ENCODE measurements at regions not wholly inside any gene's neighbourhood (a gene's known extent, or its start where the extent isn't known, plus 50 kb on each side); places are given as distances from the start of the nearest gene placed in this dataset.
"Not testable (repeated sequence)": the region's sequence is repeated elsewhere in the genome, so short reads cannot be mapped to it uniquely, and the experiment has no call there.

DNA sequence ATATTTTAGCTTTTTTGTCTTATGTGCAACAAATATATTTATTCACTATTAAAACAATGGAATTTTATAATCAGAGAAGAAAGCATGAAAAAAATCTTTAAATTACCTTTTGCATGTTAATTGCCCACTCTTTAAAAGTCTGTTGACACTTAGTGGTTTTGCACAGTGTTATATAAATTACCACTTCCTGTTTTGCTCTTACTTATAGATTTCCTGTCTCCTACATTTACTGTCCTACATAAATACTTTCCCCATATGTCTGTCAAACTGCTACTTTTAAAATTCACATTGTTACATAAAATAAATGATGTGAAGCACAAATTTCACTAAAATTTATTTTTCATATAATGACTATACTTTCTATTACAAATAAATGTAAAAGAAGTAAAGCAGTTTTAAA, 161.1 kb upstream of the NDST4 start:
- no peak for DNase-seq (ENCODE audit: low spot score)
- FAIRE-seq = no peak

DNA sequence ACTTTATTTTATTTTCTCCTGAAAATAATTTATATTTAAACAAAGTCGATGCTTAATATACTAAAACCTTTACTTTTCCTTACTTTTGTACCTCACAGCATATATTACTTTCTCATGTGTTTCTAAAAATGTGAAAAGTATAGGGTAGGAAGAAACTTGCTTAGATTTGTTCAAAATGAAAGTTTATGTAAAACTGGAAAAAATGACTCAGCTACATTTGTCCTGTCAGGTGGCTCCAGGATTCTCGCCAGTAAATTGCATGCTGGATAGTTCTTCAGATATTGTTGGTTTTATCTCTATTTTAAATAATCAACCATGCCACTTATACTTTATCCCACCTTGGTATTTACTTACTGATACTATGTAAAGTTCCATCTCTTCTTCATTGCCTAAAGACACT, 159.2 kb upstream of the NDST4 start:
- DNase-seq (ENCODE audit: low spot score) = no peak
- no peak for FAIRE-seq

DNA sequence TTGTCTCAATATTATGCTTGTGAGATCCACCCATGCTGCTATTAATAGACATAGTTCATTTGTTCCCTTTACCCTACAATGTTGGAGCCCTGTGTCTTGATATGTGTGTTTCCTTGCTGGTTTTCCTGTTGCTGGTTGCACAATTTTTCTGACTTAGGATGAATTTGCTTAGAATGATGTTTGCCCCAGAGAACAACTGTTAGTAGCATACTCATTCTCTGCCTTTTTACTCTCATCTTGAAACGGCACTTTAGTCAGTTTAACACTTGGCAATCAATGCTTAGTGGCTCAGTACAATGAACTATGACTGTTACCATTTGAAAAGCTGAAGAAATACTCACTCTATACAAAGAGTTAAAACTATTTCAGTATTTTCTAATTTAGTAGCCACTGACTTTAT, 158.8 kb upstream of the NDST4 start:
- DNase-seq (ENCODE audit: low spot score) (no peak), FAIRE-seq (no peak)

DNA sequence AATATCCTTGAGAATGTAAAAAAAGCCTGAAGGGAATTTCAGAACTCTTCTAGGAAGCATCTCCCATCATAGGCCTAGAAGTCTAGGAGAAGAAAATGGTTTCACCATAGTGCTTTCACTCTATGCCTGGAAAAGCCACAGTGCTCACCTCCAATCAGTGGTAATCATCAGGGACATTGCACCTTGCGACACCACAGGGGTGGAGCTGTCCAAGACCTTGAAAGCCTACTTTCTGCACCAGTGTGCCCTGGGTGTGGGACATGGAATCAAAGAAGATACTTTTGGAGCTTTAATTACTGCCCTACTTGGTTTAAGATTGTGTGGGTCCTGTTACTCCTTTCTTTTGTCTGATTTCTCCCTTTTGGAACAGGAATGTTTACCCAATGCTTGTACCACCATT, 146.8 kb upstream of the NDST4 start:
- DNase-seq (ENCODE audit: low spot score) = no peak
- no peak for FAIRE-seq

DNA sequence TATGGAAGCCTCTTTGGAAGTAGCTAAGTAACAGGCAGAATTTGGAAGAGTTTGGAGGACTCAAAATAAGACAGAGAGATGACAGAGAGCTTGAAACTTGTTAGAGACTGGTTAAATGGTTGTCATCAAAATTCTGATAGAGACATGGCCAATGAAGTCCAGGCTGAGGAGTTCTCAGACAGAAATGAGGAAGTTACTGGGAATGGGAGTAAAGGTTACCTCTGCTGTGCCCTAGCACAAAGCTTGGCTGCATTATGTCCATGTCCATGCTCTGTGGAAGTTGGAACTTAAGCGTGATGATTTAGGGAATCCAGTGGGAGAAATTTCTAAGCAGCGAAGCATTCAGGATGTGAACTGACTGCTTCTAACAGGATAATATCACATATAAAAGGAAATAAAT, 146.2 kb upstream of the NDST4 start:
- no peak for FAIRE-seq
- no peak for DNase-seq (ENCODE audit: low spot score)

DNA sequence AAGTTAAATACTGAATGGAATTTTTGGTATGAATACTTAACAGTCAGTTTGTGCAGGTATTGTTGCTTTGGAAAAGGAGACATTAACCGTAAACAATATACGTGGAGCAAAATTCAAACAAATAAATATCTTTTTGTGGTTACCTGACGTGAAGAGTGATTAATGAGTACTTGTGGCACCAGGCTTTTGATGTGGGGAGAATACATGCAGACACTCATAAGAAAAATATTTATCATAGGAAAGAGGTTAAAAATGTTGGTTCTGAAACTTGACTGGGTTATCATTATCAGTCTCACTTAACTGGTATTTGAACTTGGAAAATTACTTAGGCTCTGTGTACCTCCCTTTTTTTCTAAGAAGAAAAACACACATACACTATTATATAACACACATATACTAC, 136.4 kb upstream of the NDST4 start:
- FAIRE-seq = no peak
- DNase-seq (ENCODE audit: low spot score) = no peak

DNA sequence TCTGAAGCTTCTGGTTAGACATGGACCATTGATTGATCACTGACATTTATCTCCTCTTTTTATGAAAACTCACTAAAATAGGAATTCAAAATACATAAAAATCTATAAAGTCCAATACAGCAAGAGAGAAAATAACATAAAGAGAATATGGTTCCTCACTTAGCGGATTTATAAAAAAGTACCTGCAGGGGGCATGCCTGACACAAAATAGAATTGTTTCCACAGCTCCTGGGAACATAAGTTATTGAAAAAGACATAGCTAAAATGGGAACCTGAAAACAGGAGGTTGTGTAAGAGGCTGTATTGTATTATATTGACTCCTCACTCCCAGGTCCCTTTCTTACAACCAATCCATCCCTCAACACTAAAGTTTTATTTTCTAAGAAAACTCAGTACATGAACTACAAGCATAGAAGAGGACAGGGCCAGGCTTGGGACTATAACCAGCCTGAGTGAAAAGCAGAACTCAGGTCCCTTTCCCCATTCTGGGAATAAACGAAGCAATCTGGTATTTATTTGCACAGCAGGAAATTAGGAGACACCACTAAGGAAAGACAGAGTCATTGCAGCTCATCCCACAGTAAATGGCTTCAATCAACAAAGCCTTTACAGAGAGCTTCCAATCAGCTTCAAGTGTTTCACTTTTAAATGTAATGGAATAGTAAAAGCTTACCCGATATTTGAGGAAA, 121.1 kb upstream of the NDST4 start:
- peak; percentile 4 for DNase-seq (ENCODE audit: low spot score)
- FAIRE-seq = no peak

DNA sequence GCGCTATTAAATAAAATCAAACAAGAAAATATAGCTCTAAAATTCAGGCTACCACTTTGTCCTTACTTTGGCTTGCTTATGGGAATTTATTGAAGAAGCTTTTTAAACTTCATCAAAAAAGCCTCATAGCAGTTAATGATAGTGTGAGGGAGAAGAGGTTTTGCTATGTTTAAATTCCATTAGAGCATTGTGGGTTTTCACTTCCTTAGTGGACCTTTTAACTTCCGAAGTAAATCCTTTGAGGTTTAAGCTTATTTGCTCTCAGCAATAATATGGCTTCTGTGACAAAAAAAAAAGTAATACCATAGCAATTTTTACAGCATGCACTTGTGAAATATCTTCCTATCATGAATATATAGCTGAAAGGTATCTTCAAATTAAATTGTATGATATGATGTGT, 120.2 kb upstream of the NDST4 start:
- no peak for DNase-seq (ENCODE audit: low spot score)
- FAIRE-seq = no peak

DNA sequence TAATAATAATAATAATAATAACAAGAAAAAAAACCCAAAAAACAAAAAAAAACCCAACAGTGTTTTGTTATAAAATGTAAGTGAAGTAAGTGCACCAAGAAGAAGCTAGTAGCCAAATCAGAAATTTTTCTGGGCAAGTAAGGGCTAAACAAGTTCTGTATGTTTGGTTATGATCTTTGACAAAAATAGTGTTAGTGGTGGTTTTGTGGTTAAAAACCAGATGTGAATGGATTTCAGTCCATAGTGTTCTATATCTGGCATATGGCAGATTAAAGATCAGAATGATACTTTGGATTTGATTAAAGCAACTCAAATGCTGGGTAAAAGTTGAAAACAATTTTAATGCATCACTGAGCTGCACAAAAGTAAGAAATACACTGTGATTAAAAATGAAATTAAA, 116.5 kb upstream of the NDST4 start:
- FAIRE-seq (no peak), DNase-seq (ENCODE audit: low spot score) (no peak)

DNA sequence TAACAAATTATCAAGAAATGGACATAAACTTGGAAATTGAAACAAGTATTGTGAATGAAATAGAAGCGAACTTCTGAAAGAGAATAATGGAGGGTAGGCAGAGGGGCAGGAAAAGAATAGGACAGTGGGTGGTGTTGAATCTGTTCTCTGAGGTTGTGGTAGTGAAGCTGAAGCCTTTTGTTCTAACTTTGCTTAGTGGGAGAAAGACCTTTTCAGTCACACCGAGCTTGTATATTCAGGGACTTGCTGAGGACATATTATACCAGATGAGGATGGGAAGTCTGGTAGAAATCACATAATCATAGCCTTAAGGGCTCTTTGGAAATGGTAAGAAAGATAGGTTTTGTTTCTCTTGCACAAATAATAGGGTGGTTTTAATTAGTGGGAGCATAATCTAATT, 115.4 kb upstream of the NDST4 start:
- DNase-seq (ENCODE audit: low spot score) (no peak), FAIRE-seq (no peak)

DNA sequence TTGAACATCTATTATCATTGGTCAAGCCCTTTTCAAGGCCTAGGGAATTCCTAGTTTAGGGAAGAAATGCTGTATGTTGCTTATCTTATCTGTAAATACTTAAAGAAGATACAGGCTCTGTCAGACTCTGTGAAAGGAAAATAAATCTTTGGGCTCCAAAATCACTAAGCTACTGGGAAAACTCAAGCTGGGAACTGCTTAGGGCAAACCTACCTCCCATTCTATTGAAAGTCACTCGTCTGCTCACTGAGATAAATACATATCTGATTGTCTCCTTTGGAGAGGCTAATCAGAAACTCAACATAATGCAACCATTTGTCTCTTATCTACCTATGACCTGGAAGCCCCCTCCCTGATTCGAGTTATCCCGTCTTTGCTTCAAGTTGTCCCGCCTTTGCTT, 108.6 kb upstream of the NDST4 start:
- DNase-seq (ENCODE audit: low spot score) (no peak), FAIRE-seq (no peak)

DNA sequence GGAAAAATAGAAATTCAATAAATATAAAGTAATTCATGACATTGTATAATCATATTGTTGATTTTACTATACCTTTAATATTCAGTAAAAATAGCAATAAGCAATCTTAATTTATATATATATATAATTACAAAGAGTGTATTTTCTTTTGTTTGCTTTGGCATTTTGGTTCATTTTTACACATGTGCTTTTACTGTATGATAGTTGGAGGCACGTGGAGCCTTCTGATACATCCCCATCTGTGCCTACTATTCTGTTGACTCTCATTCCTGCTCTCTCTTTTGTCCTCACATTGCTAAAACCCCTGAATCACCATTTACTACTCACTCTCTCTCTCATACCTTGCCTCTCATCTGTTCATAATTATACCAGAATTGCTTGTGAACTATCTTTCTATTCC, 106.4 kb upstream of the NDST4 start:
- DNase-seq (ENCODE audit: low spot score) = no peak
- no peak for FAIRE-seq

DNA sequence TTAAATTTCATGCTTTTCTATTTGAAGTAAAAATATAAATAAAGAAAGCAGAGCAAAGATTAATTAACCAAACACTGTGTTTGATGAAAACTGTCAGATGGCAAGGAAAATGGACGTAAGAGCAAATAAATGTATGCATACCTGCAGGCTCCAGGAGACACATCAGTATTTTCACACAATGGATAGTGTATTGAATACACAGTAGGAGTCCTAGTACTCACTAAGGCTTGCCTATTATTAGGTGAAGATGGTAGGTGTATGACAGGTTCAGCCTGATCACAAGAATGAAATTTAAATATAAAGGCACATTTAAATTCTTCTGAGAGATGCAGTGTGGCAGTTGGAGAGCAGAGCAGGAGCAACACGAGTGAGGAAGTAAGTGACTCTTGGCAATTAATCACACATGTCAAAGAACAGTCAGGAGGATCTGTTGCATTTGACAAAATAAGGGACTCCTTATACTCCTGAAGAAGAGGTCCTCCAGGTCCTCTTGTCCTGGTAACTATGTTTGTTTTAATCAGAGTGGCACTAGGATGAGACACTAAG, 106.0 kb upstream of the NDST4 start:
- DNase-seq (ENCODE audit: low spot score) (no peak), FAIRE-seq (no peak)

DNA sequence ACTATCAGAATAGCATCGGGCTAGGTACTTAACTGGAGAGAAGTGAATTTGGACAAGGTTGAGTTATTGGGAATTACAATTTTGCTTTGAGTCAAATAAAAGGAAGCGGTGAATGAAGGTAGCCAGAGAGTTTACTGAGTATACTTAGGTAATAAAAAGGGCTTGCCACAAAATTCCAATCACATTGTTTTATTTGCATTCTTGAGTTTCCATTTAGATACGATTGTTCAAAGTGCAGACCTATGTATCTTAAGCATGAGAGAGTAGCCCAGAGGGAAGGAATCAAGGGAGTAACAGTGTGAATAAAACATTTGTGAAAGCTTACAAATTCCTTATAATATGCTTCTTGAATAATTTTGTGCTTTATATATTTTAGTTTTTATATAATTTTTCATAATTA, 102.5 kb upstream of the NDST4 start:
- no peak for FAIRE-seq

DNA sequence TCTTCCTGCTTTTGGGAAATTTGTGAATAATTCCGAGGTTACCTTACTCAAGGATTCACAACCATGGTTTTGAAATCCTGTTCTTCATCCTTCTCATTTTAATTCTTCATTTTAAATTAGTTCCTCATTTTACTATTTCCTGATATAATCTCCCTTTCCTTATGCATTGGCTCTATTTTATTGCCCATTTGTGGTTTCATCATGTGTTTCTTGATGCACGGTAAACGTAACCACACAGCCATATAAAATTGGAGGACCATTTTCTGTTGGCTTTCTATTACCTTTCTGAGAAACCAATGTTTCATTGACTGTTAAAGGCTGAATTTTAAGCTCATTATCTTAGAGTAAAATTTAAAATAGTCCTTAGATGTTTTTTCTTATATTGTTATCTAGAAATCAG, 100.3 kb upstream of the NDST4 start:
- FAIRE-seq (no peak), DNase-seq (ENCODE audit: low spot score) (no peak)

More for the DNA sequence above, 102.5 kb upstream of the NDST4 start:
- no peak for DNase-seq (ENCODE audit: low spot score)

DNA sequence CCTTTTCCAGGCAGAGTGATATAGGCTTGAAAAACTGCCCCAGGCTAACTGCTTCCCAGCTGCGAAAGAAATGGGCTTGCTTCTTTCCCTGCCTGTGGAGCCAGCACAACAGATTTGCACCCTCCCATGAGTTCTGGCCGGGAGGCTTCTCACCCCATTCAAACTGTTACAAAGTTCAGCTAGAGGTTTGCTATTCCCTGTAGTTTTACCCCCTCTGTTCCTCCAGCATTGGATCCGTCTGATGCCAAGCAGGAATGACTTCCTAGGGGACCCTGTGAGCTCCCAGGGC, 87.6 kb upstream of the NDST4 start:
- DNase-seq (ENCODE audit: low spot score) (no peak), FAIRE-seq (no peak)

DNA sequence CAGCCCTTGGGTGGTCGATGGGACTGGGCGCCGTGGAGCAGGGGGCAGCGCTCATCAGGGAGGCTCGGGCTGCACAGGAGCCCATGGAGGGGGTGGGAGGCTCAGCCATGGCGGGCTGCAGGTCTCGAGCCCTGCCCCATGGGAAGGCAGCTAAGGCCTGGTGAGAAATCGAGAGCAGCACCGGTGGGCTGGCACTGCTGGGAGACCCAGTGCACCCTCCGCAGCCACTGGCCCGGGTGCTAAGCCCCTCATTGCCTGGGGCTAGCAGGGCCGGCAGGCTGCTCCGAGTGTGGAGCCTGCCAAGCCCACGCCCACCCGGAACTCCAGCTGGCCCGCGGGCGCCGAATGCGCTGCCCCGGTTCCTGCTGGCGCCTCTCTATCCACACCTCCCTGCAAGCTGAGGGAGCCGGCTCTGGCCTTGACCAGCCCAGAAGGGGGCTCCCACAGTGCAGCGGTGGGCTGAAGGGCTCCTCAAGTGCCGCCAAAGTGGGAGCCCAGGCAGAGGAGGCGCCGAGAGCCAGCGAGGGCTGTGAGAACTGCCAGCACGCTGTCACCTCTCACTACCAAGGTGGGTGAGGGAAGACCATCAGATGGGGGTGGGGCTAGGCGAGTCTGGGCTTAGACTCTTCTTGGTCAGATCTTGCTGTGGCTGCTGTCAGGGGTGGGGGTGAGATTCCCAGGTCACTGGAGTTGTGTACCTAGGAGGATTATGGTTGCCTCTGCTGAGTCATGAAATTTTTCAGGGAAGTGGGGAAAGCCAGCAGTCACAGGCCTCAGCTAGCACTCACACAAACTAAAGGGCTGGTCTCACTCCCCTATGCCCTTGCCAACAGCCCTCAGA, 87.0 kb upstream of the NDST4 start:
- not testable (repeated sequence) for FAIRE-seq; DNase-seq (ENCODE audit: low spot score)

DNA sequence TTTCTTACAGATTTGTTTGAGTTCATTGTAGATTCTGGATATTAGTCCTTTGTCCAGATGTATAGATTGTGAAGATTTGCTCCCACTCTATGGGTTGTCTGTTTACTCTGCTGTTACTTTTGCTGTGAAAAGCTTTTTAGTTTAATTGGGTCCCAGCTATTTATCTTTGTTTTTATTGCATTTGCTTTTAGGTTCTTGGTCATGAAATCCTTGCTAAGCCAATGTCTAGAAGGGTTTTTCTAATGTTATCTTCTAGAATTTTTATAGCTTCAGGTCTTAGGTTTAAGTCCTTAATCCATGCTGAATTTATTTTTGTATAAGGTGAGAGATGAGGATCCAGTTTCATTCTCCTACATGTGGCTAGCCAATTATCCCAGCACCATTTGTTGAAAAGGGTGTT, 81.2 kb upstream of the NDST4 start:
- not testable (repeated sequence) for FAIRE-seq; DNase-seq (ENCODE audit: low spot score)

DNA sequence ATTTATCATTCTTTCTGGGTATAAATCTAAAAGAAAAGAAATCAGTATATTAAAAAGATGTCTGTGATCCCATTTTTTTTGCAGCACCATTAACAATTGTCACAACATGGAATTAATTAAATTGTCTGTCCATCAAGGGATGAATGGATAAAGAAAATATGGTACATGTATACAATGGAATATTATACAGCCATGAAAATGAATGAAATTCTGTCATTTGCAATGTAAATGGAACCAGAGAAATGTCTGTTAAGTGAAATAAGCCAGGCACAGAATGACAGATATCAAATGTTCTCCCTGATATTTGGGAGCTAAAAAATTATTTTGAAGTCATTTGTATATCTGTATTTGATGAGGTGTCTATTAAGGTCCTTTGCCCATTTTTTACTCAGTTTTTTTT, 77.1 kb upstream of the NDST4 start:
- DNase-seq (ENCODE audit: low spot score) (no peak), FAIRE-seq (no peak)

DNA sequence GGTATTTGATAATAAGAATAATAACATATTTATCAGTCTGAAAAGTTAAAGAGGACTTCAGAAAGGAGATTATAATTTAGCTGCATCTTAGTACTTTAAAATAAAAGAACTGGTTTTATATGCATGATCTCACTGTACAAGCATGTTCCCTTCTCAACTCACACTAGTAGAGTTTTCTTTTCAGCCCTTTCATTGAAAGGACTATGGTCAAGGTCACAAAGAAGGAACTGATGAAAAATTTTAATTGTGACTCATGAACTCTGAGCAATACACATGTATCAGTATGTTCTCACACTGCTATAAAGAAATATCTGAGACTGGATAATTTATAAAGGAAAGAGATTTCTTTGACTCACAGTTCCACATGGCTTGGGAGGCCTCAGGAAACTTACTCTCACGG, 73.7 kb upstream of the NDST4 start:
- no peak for FAIRE-seq
- no peak for DNase-seq (ENCODE audit: low spot score)

DNA sequence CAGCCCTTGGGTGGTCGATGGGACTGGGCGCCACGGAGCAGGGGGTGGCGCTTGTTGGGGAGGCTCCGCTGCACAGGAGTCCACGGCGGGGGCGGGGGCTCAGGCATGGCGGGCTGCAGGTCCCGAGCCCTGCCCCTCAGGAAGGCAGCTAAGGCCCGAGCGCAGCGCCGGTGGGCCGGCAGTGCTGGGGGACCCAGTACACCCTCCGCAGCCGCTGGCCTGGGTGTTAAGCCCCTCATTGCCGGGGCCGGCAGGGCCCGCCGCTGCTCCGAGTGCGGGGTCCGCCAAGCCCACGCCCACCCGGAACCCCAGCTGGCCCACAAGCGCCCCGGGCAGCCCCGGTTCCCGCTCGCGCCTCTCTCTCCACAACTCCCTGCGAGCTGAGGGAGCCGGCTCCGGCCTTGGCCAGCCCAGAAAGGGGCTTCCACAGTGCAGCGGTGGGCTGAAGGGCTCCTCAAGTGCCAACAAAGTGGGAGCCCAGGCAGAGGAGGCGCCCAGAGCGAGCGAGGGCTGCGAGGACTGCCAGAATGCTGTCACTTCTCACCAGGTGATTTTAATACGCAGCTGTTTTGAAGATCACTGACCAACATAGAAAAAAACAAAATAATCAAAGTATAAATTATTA, 66.1 kb upstream of the NDST4 start:
- FAIRE-seq = not testable (repeated sequence)

DNA sequence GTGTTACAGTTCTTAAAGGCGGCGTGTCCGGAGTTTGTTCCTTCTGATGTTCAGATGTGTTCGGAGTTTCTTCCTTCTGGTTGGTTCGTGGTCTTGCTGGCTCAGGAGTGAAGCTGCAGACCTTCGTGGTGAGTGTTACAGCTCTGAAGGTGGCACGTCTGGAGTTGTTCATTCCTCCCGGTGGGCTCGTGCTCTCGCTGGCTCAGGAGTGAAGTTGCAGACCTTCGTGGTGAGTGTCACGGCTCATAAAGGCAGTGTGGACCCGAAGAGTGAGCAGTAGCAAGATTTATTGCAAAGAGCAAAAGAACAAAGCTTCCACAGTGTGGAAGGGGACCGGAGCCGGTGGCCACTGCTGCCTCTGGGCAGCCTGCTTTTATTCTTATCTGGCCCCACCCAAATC, 65.3 kb upstream of the NDST4 start:
- DNase-seq (ENCODE audit: low spot score); FAIRE-seq: not testable (repeated sequence)

More for the DNA sequence above, 66.1 kb upstream of the NDST4 start:
- DNase-seq (ENCODE audit: low spot score) = not testable (repeated sequence)

Data from RCC 7860 (cell line).